Hematopoietic multipotent progenitor cell treated with erythropoietin and hydrocortisone succinate and interleukin-3 and kit ligand, for 6 days (in vitro differentiated cells): ENCODE measurements at regions not wholly inside any gene's neighbourhood (a gene's known extent, or its start where the extent isn't known, plus 50 kb on each side); places are given as distances from the start of the nearest gene placed in this dataset.

Source experiments
- DNase-seq: peaks from one replicate; pipeline ENCODE4 v3.0.0-alpha.2; 2015

DNA sequence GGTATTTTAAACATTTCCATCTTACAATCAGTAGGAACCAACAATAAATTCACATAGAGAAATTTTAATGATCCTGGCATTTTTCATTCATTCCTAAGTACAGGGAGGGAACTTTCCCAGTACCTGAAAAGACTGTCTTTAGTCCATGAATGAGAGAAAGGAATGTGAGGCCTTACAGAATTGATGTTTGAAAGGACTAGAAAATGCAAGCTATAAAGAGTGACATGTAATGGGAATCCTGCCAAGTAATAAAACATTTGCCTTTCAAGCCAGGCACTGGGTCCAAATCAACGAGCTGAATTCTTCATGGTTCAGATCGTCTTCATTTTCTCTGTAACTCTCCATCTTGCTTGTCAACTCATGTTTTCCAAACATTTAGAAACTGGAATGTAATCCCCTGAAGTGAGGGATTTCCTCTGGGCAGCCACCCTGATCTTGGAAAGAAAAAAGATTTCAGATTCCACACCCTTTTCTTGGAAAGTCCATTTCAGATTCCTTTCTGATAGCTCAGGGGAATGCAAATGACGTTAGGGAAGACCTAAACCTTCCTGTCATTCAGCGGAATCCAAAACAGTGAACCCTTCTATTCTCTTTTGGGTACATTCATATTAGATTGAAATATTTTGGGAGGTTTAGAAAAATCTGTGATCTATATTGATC, 315.8 kb downstream of the SH3GL2 start:
- no peak for DNase-seq

GRCh38 chr9:17900606-17901005, 321.7 kb downstream of the SH3GL2 start:
- DNase-seq, result no peak

DNA sequence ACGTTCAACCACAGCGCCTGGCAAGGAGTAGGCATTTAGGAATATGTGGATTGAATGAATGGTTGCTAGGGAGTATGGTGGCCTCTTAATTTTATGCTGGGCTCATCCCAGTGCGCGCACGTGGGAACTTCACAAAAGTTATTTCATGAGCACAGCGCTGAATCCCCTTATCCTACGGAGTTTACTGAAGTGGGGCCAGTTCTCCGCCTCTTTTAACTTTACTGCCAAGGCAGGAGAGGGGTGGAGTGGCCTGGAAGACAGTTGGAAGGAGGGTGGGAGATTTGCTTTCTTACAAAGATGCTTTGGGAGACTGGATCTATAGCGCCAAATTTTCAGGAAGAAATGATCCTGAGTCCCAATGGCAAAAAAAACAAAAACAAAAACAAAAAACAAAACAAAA, 326.5 kb downstream of the SH3GL2 start:
- no peak for DNase-seq

DNA sequence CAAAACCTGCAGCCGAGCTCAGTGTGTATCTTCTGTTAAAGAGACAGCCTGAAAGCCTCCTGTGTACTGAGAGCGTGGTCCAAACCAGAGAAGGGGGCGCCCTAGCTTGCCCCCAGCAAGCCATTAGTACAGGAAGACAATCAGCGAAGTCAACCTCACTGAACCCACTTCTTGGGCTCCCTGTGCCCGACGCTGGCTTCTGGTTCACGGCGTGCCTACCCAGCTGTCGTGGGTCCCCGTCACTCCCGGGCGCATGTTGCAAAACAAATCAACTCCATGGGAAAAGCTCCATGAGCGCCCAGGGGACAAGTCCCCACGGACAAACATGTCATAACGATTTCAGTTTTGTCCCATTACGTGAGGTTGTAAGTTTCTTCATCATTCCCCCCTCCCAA, 326.9 kb downstream of the SH3GL2 start:
- no peak for DNase-seq

DNA sequence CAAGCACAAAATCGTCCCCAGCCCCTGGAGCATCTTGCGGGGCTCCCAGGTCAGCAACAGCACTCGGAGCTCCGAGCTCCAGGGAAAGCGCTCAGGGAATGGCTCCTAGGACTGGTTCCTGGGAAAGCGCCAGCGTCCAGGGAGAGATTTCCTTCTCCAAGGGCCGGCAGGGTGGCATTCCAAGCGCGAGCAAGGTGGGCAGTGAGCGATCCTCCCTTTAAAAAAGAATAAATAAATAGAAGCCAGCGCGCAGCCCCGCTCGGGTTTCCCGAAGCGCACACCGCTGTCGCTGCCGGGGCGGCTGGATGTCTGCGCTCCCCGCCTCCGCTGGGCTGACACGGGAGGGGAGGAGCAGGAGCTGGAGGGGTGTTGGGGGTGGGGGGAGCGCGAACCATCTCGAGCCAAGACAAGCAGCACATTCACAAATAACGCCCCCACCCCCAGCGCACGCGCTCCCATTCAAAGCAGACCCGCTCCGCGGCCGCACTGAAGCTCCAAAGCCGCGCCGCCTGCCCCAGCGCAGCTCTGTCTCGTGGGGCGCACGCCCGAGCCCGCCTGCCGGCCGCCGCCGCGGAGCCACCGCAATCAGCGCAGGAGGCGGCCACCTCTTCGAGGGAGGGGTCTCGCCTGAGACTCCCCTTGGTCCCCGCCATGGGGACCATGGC, 327.4 kb downstream of the SH3GL2 start:
- DNase-seq, result no peak

GRCh38 chr9:17906841-17907778, 328.2 kb downstream of the SH3GL2 start:
- DNase-seq, result no peak

DNA sequence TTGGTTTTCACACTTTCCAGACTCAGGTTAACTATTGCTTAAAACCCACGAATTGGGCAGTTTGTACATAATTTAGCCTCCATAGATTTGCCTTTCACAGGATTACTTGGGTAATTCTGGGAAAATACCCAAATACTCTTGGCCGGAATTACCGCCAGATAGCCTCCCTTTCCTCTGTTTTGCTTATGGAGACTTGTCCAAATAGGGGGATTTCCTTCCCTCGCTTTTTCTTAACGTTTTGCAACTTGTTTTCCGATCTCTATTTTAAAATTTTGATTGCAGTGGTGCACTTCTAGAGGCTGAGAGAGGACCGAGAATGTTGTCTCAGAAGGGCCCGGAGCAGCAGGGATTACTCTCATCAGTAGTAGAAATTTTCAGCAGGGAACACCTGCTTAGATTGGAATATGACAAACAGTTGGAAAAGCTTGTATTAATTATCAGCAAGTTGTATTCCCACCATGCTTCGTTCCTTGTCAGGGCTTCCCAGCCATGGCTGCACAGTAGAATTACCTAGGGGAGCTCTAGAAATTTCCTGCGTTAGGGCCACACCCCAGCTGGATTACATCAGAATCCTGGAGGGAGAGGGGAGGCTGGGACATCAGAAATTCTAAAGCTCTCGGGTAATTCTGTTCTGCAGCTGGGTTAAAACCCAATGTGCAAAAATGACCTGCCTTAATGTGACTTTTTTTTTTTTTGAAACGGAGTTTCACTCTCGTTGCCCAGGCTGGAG, 329.1 kb downstream of the SH3GL2 start:
- DNase-seq, result no peak

DNA sequence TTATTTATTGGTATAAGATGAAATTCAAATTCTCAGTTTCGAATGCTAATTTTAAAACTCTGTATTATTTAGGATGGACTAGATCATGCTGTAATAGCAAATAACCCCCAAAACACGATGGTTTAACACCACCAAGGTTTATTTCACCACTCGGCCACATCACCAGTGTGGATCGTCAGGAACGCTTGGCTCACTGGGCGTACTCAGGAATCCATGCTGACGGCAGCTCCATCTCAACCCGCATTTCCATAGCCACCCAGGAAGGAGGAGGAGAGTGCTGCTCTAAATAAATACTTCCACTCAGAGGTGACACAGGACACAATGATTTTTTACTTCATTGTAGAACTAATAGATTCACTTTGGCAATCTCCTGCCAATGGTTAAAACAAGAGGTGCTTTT, 347.4 kb downstream of the SH3GL2 start:
- no peak for DNase-seq

- DNase-seq, result no peak
Observed at GRCh38 chr9:17927616-17928015, 348.8 kb downstream of the SH3GL2 start.

DNA sequence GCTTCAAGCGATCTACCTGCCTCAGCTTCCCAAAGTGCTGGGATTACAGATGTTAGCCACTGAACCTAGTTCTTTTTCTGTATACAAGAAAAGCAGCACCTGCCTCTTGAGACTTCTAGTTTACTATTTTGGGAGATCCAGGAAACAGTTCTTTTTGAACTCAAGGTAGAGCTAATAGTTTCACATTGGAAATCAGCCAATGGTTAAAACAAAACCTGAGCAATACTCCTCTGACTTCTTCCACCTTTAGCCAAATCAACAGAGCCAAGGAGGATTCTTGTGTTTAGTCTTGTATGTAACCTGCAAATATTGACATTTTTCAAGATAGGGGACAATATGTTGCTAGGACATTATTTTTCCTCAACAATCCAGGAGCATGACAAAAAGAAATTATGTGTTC, 349.4 kb downstream of the SH3GL2 start:
- DNase-seq, result no peak

DNA sequence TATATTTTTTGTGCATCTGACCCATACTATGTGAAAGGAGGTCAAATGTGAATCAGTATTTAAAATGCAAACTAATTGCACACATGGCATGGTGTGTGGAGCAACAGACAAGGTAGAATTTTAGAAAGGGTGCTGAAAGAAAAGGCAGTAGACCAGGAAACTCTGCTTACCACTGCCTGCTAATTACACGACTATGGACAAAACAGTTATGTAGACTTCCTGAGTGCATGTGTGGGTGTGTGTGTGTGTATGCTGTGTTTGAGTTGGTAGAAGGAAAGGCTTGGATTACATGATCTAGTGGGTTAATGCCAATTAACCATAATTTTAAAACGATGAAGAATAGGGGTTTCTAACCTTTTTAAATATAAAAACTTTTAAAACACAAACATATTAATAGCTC, 349.9 kb downstream of the SH3GL2 start:
- no peak for DNase-seq

- DNase-seq, result no peak
Observed at GRCh38 chr9:17929506-17929905, 350.6 kb downstream of the SH3GL2 start.

- DNase-seq, result no peak
Observed at GRCh38 chr9:17930071-17930470, 351.2 kb downstream of the SH3GL2 start.

- DNase-seq, result no peak
Observed at GRCh38 chr9:17936365-17936764, 357.5 kb downstream of the SH3GL2 start.

GRCh38 chr9:17938035-17938655, 359.3 kb downstream of the SH3GL2 start:
- no peak for DNase-seq

- no peak for DNase-seq
Observed at GRCh38 chr9:17942498-17942897, 363.6 kb downstream of the SH3GL2 start.

DNA sequence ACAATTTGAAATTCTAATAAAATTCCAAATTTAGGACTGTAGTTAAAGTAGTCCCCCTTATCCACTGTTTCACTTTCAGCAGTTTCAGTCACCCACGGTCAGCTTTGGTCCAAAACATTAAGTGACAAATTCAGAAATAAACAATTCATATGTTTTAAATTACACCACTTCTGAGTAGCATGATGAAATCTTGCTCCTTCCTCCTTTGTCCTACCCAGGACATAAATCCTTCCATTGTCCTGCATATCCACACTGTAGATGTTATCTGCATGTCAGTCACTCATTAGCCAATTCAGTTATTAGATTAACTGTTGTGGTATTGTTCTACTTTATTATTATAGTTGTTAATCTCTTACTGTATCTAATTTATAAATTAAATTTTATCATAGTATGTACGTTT, 376.5 kb downstream of the SH3GL2 start:
- no peak for DNase-seq

DNA sequence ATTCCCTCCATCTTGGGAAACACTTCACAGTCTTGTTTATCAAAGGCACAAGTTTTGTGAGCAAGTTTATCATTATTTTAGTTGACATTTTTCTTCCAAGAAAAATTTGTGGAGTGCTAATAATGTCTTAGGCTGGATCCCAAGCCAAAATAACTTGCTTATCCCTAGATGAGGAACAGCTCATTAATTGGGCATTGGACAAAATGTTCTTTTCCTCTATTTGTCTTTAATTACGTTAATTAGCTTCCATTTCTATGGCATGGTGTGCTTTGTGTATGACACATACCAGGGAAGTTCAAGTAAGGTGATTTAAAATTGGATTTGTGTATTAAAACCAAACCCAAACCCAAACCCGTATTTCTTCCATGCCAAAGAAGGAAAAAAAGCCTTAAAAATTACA, 379.5 kb downstream of the SH3GL2 start:
- no peak for DNase-seq

GRCh38 chr9:17962747-17963146, 383.9 kb downstream of the SH3GL2 start:
- DNase-seq, result no peak

GRCh38 chr9:17963498-17963897, 384.6 kb downstream of the SH3GL2 start:
- DNase-seq, result no peak

DNA sequence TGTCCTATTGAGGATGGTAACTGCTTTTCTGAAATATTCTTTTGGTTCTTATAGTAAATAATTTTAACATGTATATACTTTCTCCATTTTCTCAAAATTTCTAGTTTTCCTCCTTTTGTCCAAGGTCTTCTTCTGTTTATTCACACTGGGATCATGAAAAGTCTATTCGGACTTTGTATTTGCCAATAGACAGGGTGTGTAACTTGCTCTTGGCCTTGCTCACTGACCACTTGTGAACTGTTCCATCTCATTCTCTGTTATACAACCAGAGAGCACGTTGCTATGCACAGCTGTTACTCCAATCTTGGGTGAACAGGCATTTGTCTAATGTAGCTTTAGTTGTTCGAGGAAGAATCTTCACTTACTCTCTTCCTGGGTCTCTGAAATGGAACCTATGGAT, 388.9 kb downstream of the SH3GL2 start:
- DNase-seq, result no peak

DNA sequence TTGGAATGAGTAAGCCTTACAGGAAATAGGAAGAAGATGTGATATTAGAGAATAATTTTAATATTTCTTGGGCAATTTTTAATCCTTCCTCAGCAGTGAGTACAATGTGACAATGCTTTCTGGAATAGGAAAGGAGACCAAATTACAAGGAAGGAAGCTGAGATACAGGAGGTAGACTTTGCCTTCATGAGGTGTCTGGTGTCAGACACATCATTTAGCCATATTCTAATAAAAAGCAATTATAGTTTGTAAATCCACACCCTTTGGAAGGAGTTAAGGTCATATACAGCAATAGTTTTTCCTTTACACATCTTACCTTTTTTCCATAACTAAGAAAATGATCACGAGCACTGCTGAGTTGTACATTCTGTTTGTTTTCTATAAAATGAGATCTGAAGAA, 390.4 kb downstream of the SH3GL2 start:
- DNase-seq, result no peak

DNA sequence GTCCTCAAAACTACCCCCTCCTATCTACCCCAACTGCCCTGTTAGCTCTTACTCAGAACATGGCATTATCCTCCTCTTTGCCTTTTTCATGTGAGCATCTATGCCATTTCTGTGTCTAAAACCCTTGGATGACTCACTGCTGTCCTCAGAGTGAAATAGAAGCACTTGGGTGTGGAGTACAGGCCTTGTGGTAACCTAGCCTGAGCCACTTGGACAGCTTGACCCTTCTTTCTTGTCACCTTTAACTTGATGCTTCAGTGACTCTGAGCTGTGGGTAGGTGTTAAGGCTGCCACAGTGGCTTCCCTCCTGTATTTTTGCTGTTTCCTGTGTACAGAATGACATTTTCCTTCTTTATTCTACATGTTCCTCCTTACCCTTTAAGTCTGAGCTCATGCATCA, 391.4 kb downstream of the SH3GL2 start:
- DNase-seq, result no peak
